GM10266 (cell line): ENCODE measurements at regions not wholly inside any gene's neighbourhood (a gene's known extent, or its start where the extent isn't known, plus 50 kb on each side); places are given as distances from the start of the nearest gene placed in this dataset.

Experiments used
- DNase-seq: peaks from one replicate; pipeline ENCODE4 v3.0.0; 2012; ENCODE audit errors: extremely low spot score
- TF ChIP-seq, protein P1 (sequence below): IDR thresholded peaks from 2 replicates; pipeline ENCODE4 v1.5.1; 2012; ENCODE audit warnings: mild to moderate bottlenecking, low read depth; ENCODE audit not compliant: control insufficient read depth, insufficient read depth; ENCODE audit errors: missing control alignments

- DNase-seq, result peak; percentile 8
- TF ChIP-seq, protein P1, sequence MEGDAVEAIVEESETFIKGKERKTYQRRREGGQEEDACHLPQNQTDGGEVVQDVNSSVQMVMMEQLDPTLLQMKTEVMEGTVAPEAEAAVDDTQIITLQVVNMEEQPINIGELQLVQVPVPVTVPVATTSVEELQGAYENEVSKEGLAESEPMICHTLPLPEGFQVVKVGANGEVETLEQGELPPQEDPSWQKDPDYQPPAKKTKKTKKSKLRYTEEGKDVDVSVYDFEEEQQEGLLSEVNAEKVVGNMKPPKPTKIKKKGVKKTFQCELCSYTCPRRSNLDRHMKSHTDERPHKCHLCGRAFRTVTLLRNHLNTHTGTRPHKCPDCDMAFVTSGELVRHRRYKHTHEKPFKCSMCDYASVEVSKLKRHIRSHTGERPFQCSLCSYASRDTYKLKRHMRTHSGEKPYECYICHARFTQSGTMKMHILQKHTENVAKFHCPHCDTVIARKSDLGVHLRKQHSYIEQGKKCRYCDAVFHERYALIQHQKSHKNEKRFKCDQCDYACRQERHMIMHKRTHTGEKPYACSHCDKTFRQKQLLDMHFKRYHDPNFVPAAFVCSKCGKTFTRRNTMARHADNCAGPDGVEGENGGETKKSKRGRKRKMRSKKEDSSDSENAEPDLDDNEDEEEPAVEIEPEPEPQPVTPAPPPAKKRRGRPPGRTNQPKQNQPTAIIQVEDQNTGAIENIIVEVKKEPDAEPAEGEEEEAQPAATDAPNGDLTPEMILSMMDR, result no peak
Measured at GRCh38 chr18:28485918-28486317, 309.0 kb upstream of the CDH2 start.

DNA sequence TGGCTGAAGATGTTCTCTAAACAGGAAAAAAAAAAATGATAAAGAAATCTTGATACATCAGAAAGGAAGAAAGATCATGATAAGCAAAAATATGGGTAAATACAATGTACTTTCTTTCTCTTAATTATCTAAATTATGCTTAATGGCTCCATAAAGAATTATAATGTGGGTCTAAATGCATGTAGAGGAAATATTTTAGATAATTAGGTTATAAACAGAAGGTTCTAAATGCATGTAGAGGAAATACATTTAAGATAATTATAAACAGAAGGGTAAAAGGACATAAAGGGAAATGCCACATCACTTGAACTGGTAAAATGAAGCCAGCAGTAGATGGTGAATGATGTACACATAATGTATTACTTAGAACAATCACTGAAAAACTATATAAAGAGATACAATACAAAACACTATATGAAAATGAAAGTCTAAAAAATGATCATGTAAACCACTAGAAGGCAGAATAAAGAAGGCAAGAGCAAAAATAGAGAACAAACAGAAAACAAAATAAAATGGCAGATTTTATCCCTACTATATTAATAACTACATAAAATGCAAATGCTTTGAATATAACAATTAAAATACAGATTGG, 308.4 kb upstream of the CDH2 start:
- TF ChIP-seq, protein P1, result no peak
- DNase-seq, result no peak

DNA sequence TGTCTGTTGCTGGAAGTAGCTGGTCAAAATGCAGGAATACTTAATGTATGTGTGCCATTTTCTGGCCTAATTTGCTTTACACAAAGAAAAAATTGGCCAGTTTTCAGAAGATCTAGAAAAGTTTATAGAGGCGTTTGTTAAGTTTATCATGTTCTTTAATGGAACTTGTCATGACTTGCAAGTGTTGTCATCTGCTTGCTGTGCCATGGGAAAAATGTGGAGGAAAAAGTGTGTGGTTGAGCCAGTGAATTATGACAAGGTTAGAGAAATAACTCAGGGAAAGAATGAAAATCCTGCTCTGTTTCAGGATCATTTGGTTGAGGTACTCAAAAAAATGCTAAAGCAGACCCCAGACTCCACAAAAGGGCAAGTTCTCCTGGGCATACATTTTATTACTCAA, 301.6 kb upstream of the CDH2 start:
- TF ChIP-seq, protein P1, result no peak
- DNase-seq, result no peak

DNA sequence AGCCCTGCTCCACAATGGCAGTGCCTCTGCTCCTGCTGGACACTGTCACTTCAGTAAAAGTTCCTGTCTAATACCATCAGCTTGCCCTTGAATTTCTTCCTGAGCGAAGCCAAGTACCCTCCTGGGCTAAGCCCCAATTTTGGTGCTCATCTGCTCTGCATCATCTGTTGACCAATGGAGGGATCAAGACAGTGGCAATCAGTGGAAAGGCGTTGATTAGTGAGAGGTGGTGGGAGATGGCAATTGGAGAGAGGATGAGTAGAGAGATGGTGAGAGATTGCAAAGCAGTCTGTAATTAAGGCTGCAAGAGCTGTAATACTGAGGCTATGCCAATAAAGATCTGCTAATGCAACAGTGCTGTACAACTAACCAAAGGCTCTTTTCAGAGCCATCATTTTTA, 299.4 kb upstream of the CDH2 start:
- DNase-seq, result no peak
- TF ChIP-seq, protein P1, result no peak

GRCh38 chr18:28469946-28470345, 293.0 kb upstream of the CDH2 start:
- no peak for DNase-seq
- TF ChIP-seq, protein P1, result no peak

DNA sequence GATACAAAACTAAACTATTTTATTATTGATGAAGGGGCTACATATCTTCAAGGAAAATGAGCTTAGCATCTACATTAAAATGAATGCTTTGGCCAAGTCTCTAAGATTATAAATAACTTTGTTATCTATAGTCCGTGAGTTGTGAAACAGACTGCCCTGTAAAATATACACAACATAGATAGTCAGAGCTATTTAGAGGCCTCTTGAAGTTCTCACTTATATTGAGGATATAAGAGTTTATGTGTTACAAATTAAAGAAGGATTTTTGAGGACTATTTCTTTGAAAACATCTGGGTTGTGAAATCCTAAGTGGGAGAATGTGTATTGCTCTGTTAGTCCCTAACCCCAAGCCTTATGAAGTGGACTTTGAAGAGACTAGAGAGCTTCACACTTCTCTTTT, 292.0 kb upstream of the CDH2 start:
- TF ChIP-seq, protein P1, result no peak
- no peak for DNase-seq

DNA sequence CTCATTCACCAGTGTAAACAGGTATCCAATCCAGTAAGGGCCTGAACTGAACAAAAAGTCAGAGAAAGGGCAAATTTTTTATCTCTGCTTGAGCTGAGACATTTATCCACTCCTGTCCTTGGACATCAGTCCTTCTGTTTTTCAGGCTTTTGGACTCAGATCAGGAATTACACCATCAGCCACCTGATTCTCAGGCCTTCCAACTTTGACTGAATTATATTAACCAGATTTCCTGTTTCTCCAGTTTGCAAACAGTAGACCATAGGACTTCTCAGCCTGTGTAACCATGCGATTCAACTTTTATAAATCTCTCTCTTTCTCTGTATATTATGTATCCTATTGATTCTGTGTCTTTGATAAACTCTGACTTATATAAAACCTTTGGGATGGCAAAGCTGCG, 289.3 kb upstream of the CDH2 start:
- TF ChIP-seq, protein P1, result no peak
- DNase-seq, result no peak
